ENCODE measurements at regions not wholly inside any gene's neighbourhood (a gene's known extent, or its start where the extent isn't known, plus 50 kb on each side); places are given as distances from the start of the nearest gene placed in this dataset.

DNA sequence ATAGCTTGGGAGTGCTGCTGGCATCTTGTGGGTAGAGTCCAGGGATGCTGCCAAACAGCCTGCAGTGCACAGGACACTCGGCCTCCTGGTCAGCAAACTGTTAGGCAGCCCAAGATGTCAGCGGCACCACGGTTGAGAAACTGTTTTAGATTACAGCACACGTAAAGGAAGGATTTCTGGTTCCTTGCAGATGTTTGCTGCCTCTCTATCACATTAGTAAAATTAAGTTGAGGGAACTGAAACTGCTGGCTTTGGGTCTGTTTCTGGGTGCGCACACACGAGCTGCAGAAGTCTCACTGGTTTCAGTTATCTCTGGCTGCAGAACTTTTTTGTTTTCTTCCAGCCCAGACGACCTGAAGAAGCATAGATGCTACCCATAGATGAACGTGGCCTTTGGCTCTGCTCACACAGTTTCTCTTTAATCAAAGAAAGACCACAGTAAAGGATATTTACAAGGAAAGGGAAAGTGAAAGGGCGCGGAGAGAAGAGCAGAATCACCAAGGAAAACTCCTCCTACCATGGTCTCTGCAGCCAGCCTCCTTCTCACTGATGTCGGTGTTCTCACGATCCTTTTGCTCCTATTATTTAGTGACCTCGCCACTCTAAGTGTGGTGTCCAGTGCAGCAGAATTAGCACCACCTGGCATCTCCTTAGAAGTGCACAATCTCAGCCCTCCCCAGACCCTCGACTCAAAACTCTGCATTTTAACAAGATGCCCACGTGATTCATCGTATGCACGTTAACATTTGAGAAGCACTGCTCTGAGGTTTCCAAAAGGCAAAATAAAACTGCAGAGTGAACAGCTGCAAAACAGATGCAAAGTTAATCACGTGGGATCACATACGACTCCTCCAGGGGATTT is 50.6 kb upstream of the AKAP13 start:
- H3K27ac Mint-ChIP-seq: peak overlapping the region; percentile 56
- H3K36me3 Mint-ChIP-seq: no peaks in the 10 kb centered on the region
- peak overlapping the region; percentile 74 for H3K4me3 Mint-ChIP-seq
- H3K27me3 Mint-ChIP-seq: peaks cover 3% of the 10 kb centered on the region
- no peaks in the 10 kb centered on the region for H3K9me3 Mint-ChIP-seq
- no peak for TF ChIP-seq CTCF (conservative IDR thresholded peaks at IDR 0.05)
- H3K4me1 Mint-ChIP-seq (ENCODE audit: unreplicated experiment): peaks cover 31% of the 10 kb centered on the region
- DNase-seq (ENCODE audit: extremely low spot score, unreplicated experiment): no peak
